KMS-11 (cell line): ENCODE measurements at regions not wholly inside any gene's neighbourhood (a gene's known extent, or its start where the extent isn't known, plus 50 kb on each side); places are given as distances from the start of the nearest gene placed in this dataset.
"Not testable (repeated sequence)": the region's sequence is repeated elsewhere in the genome, so short reads cannot be mapped to it uniquely, and the experiment has no call there.

ENCODE experiments used
- H2AFZ ChIP-seq: fragments of 200-600 bp; sonication (generic); 2 replicates; pipeline ENCODE4 v1.6.1; 2016; ENCODE audit warnings: antibody characterized with exemption, mixed run types, low read depth
- H3K27ac ChIP-seq: fragments of 200-600 bp; sonication (generic); 2 replicates; pipeline ENCODE4 v1.6.1; 2016; ENCODE audit warnings: mild to moderate bottlenecking, mixed run types
- H3K27me3 ChIP-seq: fragments of 200-600 bp; sonication (generic); 2 replicates; pipeline ENCODE4 v1.6.1; 2017; ENCODE audit warnings: mild to moderate bottlenecking, low read depth, mixed run types, moderate library complexity; ENCODE audit not compliant: insufficient read depth
- H3K36me3 ChIP-seq: fragments of 200-600 bp; sonication (generic); 2 replicates; pipeline ENCODE4 v1.6.1; 2017; ENCODE audit warnings: mild to moderate bottlenecking, mixed run types; ENCODE audit not compliant: insufficient read depth
- H3K4me1 ChIP-seq: fragments of 200-600 bp; sonication (generic); 2 replicates; pipeline ENCODE4 v1.6.1; 2016; ENCODE audit warnings: mild to moderate bottlenecking, low read depth, mixed run types; ENCODE audit not compliant: poor library complexity, severe bottlenecking
- H3K4me2 ChIP-seq: fragments of 200-600 bp; sonication (generic); 2 replicates; pipeline ENCODE4 v1.7.0; 2016; ENCODE audit warnings: mild to moderate bottlenecking, mixed run types
- H3K4me3 ChIP-seq: fragments of 200-600 bp; sonication (generic); IDR thresholded peaks from 2 replicates; pipeline ENCODE4 v1.6.1; 2017; ENCODE audit warnings: low read depth, low read length, mixed read lengths; ENCODE audit not compliant: insufficient read depth
- H3K79me2 ChIP-seq: fragments of 200-600 bp; sonication (generic); 2 replicates; pipeline ENCODE4 v1.6.1; 2016; ENCODE audit warnings: low read depth, mixed run types; ENCODE audit not compliant: insufficient read depth
- H3K9ac ChIP-seq: fragments of 200-600 bp; sonication (generic); 2 replicates; pipeline ENCODE4 v1.6.1; 2016; ENCODE audit warnings: mild to moderate bottlenecking, mixed run types
- H4K20me1 ChIP-seq: fragments of 200-600 bp; sonication (generic); 2 replicates; pipeline ENCODE4 v1.6.1; 2016; ENCODE audit warnings: mild to moderate bottlenecking, mixed run types; ENCODE audit not compliant: insufficient read depth
- TF ChIP-seq, protein P1 (sequence below): fragments of 200-600 bp; sonication (generic); conservative IDR thresholded peaks from 2 replicates; pipeline ENCODE4 v1.6.1; 2017; ENCODE audit warnings: low read depth, mild to moderate bottlenecking, antibody characterized with exemption, low read length, moderate library complexity, mixed read lengths

DNA sequence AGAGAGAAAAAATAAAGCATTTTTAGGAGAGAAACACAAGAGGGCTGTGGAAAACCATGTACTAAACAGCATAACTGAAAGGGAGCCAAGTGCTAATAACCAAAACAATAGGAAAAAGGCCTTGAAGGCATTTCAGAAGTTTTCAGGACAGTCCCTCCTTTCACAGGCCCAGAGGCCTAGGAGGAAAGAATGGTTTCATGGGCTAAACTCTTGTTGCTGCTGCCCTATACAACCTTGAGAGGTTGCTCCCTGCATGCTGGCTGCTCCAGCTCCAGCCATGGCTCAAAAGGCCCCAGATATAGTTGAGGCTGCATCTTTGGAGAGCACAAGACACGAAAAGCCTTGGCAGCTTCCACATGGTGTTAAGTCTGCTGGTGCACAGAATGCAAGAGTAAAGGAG, 267.4 kb upstream of the LRP1B start:
- no peak overlapping the region for H3K27ac ChIP-seq
- H3K36me3 ChIP-seq = no peaks in the 10 kb centered on the region

DNA sequence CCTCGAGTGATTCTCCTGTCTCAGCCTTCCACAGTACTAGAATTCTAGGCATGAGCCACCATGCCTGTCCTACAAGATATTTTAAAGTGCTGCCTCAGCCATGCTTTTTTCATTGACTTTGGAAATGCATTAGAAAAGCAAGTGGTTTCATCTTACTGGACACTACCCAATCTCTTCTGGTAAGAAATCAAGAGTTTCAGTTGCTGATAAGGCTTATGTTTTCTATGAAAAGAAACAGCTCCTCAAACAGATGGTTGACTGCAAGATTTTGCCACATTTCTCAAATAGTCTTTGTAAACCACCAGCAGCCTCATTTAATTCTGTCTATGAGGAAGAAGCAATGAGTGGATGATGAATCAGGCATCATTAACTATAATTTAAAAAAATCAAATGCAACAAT, 264.5 kb upstream of the LRP1B start:
- Histone ChIP-seq H2AFZ (no peak overlapping the region; the same call in 1 of the 2 replicates), H3K4me2 (peak overlapping the region; percentile 17; the same call in 1 of the 2 replicates), H3K4me1 (peaks cover 21% of the 10 kb centered on the region), H3K36me3 (no peaks in the 10 kb centered on the region), H3K4me3 (no peak overlapping the region), H4K20me1 (no peaks in the 10 kb centered on the region), H3K79me2 (no peaks in the 10 kb centered on the region), H3K9ac (no peak overlapping the region), H3K27me3 (no peaks in the 10 kb centered on the region), H3K27ac (peak overlapping the region; percentile 42; the same call in 1 of the 2 replicates)
- TF ChIP-seq, protein P1, sequence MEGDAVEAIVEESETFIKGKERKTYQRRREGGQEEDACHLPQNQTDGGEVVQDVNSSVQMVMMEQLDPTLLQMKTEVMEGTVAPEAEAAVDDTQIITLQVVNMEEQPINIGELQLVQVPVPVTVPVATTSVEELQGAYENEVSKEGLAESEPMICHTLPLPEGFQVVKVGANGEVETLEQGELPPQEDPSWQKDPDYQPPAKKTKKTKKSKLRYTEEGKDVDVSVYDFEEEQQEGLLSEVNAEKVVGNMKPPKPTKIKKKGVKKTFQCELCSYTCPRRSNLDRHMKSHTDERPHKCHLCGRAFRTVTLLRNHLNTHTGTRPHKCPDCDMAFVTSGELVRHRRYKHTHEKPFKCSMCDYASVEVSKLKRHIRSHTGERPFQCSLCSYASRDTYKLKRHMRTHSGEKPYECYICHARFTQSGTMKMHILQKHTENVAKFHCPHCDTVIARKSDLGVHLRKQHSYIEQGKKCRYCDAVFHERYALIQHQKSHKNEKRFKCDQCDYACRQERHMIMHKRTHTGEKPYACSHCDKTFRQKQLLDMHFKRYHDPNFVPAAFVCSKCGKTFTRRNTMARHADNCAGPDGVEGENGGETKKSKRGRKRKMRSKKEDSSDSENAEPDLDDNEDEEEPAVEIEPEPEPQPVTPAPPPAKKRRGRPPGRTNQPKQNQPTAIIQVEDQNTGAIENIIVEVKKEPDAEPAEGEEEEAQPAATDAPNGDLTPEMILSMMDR = no peak

More for the DNA sequence above, 267.4 kb upstream of the LRP1B start:
- Histone ChIP-seq H3K79me2 (no peaks in the 10 kb centered on the region), H3K4me2 (no peak overlapping the region), H2AFZ (no peak overlapping the region), H3K9ac (no peak overlapping the region), H3K27me3 (no peaks in the 10 kb centered on the region), H3K4me3 (no peak overlapping the region), H3K4me1 (peaks cover 21% of the 10 kb centered on the region), H4K20me1 (no peaks in the 10 kb centered on the region)
- TF ChIP-seq, protein P1 = no peak

DNA sequence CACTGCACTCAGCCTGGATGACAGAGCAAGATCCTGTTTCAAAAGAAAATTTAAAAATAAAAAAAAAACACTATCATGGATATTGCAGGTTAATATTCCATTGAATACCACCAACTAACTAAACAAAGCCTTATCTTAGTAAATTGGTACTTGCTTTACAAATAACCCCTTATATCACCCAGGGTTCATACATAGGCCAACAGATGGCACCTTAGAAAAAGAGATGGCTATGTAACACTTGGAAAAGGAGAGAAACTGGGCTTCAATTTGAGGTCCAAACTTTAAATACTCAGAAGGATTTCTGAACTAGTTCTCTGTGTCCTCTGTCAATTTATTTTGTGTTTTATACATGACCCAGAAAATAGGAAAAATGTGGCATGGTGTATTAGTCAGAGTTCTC, 249.6 kb upstream of the LRP1B start:
- no peaks in the 10 kb centered on the region for H3K4me1 ChIP-seq
- no peak overlapping the region for H3K4me3 ChIP-seq
- H2AFZ ChIP-seq = no peak overlapping the region
- H3K9ac ChIP-seq = no peak overlapping the region
- no peaks in the 10 kb centered on the region for H3K36me3 ChIP-seq
- H3K27ac ChIP-seq = no peak overlapping the region
- H4K20me1 ChIP-seq = no peaks in the 10 kb centered on the region
- TF ChIP-seq, protein P1 = no peak
- no peaks in the 10 kb centered on the region for H3K27me3 ChIP-seq
- H3K4me2 ChIP-seq = no peak overlapping the region
- no peaks in the 10 kb centered on the region for H3K79me2 ChIP-seq

DNA sequence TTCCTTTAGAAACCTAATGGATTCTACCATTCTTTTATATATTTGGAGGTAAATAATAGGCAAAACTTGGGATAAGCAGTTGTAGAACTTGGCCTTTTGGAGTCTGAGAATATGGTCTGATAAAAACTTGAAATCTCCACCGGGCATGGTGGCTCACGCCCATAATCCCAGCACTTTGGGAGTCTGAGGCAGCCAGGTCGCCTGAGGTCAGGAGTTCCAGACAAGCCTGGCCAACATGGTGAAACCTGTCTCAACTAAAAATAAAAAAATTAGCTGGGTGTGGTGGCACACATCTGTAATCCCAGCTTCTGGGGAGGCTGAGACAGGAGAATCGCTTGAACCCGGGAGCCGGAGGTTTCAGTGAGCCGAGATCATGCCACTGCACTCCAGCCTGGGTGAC, 231.3 kb upstream of the LRP1B start:
- not testable (repeated sequence) for H3K79me2 ChIP-seq, H3K4me1 ChIP-seq, H4K20me1 ChIP-seq, H2AFZ ChIP-seq, H3K9ac ChIP-seq, H3K27ac ChIP-seq, H3K27me3 ChIP-seq, H3K4me2 ChIP-seq, H3K4me3 ChIP-seq, H3K36me3 ChIP-seq

DNA sequence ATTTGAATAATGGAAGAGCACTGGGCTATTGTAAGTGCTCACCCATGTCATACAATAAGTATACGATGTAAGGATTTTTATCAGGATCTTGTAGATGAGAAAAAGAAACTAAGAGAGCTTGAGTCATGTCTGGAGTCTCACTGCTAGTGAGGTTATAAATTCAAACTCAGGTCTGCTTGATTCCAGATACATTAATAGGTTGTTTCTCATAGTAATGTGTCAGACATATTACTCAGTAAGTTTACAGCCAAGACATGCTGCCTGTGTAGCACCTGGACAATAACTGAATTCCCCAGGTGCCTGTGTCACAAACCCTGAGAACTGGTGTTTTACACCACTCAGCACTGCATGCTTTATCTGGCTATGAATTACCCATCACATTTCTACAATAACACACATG, 216.9 kb upstream of the LRP1B start:
- TF ChIP-seq, protein P1 = no peak
- H2AFZ ChIP-seq = no peak overlapping the region

More for the DNA sequence above, 216.9 kb upstream of the LRP1B start:
- Histone ChIP-seq H3K27ac (no peak overlapping the region), H3K27me3 (no peaks in the 10 kb centered on the region), H3K79me2 (no peaks in the 10 kb centered on the region), H3K9ac (no peak overlapping the region), H3K4me3 (no peak overlapping the region), H3K4me2 (no peak overlapping the region), H3K4me1 (no peaks in the 10 kb centered on the region), H3K36me3 (no peaks in the 10 kb centered on the region), H4K20me1 (no peaks in the 10 kb centered on the region)
